ENCODE measurements at regions not wholly inside any gene's neighbourhood (a gene's known extent, or its start where the extent isn't known, plus 50 kb on each side); places are given as distances from the start of the nearest gene placed in this dataset.

GRCh38 chr2:21866316-21866715, 742.5 kb downstream of the TDRD15 start:
- Histone ChIP-seq H3K27me3 (replicated peaks; ENCODE audit: control insufficient read depth, insufficient read depth, low read length) (no peaks in the 10 kb centered on the region), H3K4me3 (replicated peaks; ENCODE audit: low read depth, low read length) (no peak overlapping the region), H3K36me3 (ENCODE audit: control insufficient read depth, insufficient read depth, low read length) (no peaks in the 10 kb centered on the region)
- DNase-seq (ENCODE audit: extremely low read depth, insufficient read length), result no peak
- TF ChIP-seq, protein P1, sequence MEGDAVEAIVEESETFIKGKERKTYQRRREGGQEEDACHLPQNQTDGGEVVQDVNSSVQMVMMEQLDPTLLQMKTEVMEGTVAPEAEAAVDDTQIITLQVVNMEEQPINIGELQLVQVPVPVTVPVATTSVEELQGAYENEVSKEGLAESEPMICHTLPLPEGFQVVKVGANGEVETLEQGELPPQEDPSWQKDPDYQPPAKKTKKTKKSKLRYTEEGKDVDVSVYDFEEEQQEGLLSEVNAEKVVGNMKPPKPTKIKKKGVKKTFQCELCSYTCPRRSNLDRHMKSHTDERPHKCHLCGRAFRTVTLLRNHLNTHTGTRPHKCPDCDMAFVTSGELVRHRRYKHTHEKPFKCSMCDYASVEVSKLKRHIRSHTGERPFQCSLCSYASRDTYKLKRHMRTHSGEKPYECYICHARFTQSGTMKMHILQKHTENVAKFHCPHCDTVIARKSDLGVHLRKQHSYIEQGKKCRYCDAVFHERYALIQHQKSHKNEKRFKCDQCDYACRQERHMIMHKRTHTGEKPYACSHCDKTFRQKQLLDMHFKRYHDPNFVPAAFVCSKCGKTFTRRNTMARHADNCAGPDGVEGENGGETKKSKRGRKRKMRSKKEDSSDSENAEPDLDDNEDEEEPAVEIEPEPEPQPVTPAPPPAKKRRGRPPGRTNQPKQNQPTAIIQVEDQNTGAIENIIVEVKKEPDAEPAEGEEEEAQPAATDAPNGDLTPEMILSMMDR (IDR thresholded peaks at IDR 0.05; ENCODE audit: insufficient read depth, low read length, poor library complexity, severe bottlenecking), result no peak

- no peak overlapping the region for H3K4me3 ChIP-seq (replicated peaks; ENCODE audit: low read depth, low read length)
- no peaks in the 10 kb centered on the region for H3K27me3 ChIP-seq (replicated peaks; ENCODE audit: control insufficient read depth, insufficient read depth, low read length)
- no peak for DNase-seq (ENCODE audit: extremely low read depth, insufficient read length)
- no peaks in the 10 kb centered on the region for H3K36me3 ChIP-seq (ENCODE audit: control insufficient read depth, insufficient read depth, low read length)
- TF ChIP-seq, protein P1 (IDR thresholded peaks at IDR 0.05; ENCODE audit: insufficient read depth, low read length, poor library complexity, severe bottlenecking), result no peak
Observed at GRCh38 chr2:21887881-21888280, 764.1 kb downstream of the TDRD15 start.

DNA sequence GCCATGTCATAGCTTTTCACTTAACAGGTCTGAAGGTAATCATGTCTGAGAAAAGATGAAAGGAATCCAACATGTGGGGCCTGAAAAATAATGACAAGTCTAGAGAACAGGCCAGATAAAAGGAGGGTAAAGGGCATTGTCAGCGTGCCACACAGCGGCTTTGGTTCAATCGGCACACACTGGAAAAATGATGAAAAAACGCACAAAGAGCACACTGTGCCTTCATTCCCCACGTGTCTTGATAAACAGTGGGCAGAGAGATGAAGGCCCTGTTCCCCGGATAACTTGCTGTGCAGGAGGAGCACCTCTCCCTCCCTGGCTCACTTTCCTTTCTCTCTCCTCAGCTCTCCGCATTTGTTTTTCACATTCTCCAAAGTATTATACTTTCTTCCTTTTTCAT, 766.3 kb downstream of the TDRD15 start:
- Histone ChIP-seq H3K4me3 (replicated peaks; ENCODE audit: low read depth, low read length) (no peak overlapping the region), H3K27me3 (replicated peaks; ENCODE audit: control insufficient read depth, insufficient read depth, low read length) (no peaks in the 10 kb centered on the region), H3K36me3 (ENCODE audit: control insufficient read depth, insufficient read depth, low read length) (no peaks in the 10 kb centered on the region)
- DNase-seq (ENCODE audit: extremely low read depth, insufficient read length), result no peak
- TF ChIP-seq, protein P1 (IDR thresholded peaks at IDR 0.05; ENCODE audit: insufficient read depth, low read length, poor library complexity, severe bottlenecking), result no peak

DNA sequence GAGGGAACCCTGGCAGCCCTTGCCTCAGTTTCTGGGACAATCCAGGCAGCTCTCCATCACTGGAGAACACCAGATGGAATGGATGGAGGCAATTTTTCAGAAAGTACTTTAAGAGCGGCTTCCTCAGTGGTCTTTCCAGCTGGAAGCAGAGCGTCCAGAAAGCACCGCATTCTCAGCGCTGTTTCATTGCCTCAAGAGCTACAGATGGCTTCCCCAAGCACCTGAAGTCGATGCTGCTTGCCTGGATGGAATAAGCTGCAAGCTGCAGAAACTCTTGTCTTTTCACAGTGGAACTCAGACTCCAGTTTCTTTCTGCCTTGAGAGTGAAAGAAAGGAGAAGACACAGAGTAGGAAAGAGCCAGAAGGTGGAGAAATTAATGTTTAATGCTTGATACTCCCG, 766.9 kb downstream of the TDRD15 start:
- Histone ChIP-seq H3K36me3 (ENCODE audit: control insufficient read depth, insufficient read depth, low read length) (no peaks in the 10 kb centered on the region), H3K27me3 (replicated peaks; ENCODE audit: control insufficient read depth, insufficient read depth, low read length) (no peaks in the 10 kb centered on the region), H3K4me3 (replicated peaks; ENCODE audit: low read depth, low read length) (no peak overlapping the region)
- no peak for DNase-seq (ENCODE audit: extremely low read depth, insufficient read length)
- TF ChIP-seq, protein P1 (IDR thresholded peaks at IDR 0.05; ENCODE audit: insufficient read depth, low read length, poor library complexity, severe bottlenecking), result no peak

- H3K4me3 ChIP-seq (replicated peaks; ENCODE audit: low read depth, low read length), result no peak overlapping the region
- no peaks in the 10 kb centered on the region for H3K27me3 ChIP-seq (replicated peaks; ENCODE audit: control insufficient read depth, insufficient read depth, low read length)
- no peaks in the 10 kb centered on the region for H3K36me3 ChIP-seq (ENCODE audit: control insufficient read depth, insufficient read depth, low read length)
- DNase-seq (ENCODE audit: extremely low read depth, insufficient read length), result no peak
- TF ChIP-seq, protein P1 (IDR thresholded peaks at IDR 0.05; ENCODE audit: insufficient read depth, low read length, poor library complexity, severe bottlenecking), result no peak
Observed at GRCh38 chr2:21891191-21891590, 767.4 kb downstream of the TDRD15 start.

- no peak for DNase-seq (ENCODE audit: extremely low read depth, insufficient read length)
- no peaks in the 10 kb centered on the region for H3K36me3 ChIP-seq (ENCODE audit: control insufficient read depth, insufficient read depth, low read length)
- TF ChIP-seq, protein P1 (IDR thresholded peaks at IDR 0.05; ENCODE audit: insufficient read depth, low read length, poor library complexity, severe bottlenecking), result no peak
- H3K4me3 ChIP-seq (replicated peaks; ENCODE audit: low read depth, low read length), result no peak overlapping the region
- no peaks in the 10 kb centered on the region for H3K27me3 ChIP-seq (replicated peaks; ENCODE audit: control insufficient read depth, insufficient read depth, low read length)
Observed at GRCh38 chr2:21892140-21892539, 768.4 kb downstream of the TDRD15 start.
